Uterus (tissue), 2 donors: ENCODE measurements at regions not wholly inside any gene's neighbourhood (a gene's known extent, or its start where the extent isn't known, plus 50 kb on each side); places are given as distances from the start of the nearest gene placed in this dataset.

Experiments used
- CTCF ChIP-seq, 4 experiments: fragments of 200-600 bp in 2 of 4; fragments of 450-650 bp in 2 of 4; sonication (generic) in 2 of 4; IDR thresholded peaks; one replicate each; pipeline ENCODE4 v1.5.1; 2016 to 2019; ENCODE audit warnings: antibody characterized with exemption in 4 of 4, mild to moderate bottlenecking in 2 of 4, moderate library complexity in 1 of 4
- POLR2A ChIP-seq, 2 donors: fragments of 450-650 bp; IDR thresholded peaks; one replicate each; pipeline ENCODE4 v1.6.1; 2016; ENCODE audit warnings: antibody characterized with exemption in 2 of 2, mild to moderate bottlenecking in 1 of 2, moderate library complexity in 1 of 2

GRCh38 chr2:19560785-19561184 is 202.4 kb upstream of the OSR1 start:
- TF ChIP-seq CTCF (IDR thresholded peaks at IDR 0.05) (no peak), POLR2A (IDR thresholded peaks at IDR 0.05) (no peak)
